ENCODE measurements at regions not wholly inside any gene's neighbourhood (a gene's known extent, or its start where the extent isn't known, plus 50 kb on each side); places are given as distances from the start of the nearest gene placed in this dataset.

DNA sequence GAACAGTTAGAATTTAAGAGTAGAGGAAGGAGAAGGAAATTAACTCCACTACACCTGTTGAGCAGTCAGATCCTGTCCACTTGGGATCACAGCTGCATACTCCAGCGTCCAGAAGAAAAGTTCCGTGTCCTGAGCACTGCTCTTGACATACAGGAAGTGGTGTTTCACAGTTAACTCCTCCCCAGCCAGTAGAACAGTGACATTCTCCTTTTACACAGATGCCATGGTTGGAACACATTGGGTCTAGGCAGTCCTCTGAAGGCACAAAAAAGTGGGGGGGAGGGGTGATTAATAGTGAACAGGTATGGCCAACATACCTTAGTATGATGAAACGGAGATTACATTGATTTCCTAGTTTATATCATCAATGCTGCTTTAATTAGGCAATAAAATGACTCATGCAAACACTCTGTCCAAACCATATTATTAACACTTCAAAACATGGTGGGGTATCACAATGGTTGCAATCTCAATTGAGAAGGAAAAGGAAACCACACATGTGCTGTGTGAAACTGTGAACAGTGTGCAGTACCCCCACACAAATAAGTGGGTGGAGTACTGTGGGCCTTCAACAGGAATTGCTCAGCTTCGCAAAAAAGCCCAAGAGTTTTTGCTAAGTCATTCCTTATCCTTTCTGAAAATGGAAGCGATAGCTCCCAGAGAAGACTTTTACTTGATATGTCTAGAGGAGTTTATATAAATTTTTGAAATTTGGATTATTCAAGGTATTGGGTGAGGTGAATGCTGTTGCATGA, 295.6 kb downstream of the SH2D1A start:
- no peak for DNase-seq (ENCODE audit: low read depth in 2 of 2)
- Histone ChIP-seq H3K9me3 (ENCODE audit: control insufficient read depth, insufficient read depth, low read depth, low read length) (no peaks in the 10 kb centered on the region), H3K27me3 (ENCODE audit: control insufficient read depth, insufficient read depth, low read length) (no peaks in the 10 kb centered on the region), H3K27ac (ENCODE audit: insufficient read depth, low read length) (no peak overlapping the region), H3K9ac (ENCODE audit: insufficient read depth, low read length) (no peak overlapping the region), H3K79me2 (ENCODE audit: control insufficient read depth, insufficient read depth, low read length) (no peaks in the 10 kb centered on the region), H3K4me3 (replicated peaks in 1 of 4; ENCODE audit: control extremely low read depth in 1 of 4, insufficient read depth in 1 of 4, low read depth in 3 of 4, low read length in 4 of 4) (no peak overlapping the region), H2AFZ (ENCODE audit: low read length) (no peak overlapping the region), H3K4me2 (ENCODE audit: extremely low read depth, insufficient read depth, low read length) (no peak overlapping the region), H4K20me1 (ENCODE audit: control insufficient read depth, extremely low read depth, insufficient read depth, low read length) (no peaks in the 10 kb centered on the region), H3K4me1 (ENCODE audit: control insufficient read depth, extremely low read depth, insufficient read depth, low read length) (no peaks in the 10 kb centered on the region), H3K36me3 (ENCODE audit: control insufficient read depth, insufficient read depth, low read length) (no peaks in the 10 kb centered on the region)
- no peak for TF ChIP-seq CTCF (conservative IDR thresholded peaks at IDR 0.05 in 1 of 2, IDR thresholded peaks at IDR 0.05 in 1 of 2; ENCODE audit: low read depth in 1 of 2, low read length in 2 of 2)
- TF ChIP-seq EZH2 (IDR thresholded peaks at IDR 0.05; ENCODE audit: low read length, missing control alignments): no peak

- H4K20me1 ChIP-seq (ENCODE audit: control insufficient read depth, extremely low read depth, insufficient read depth, low read length): no peaks in the 10 kb centered on the region
- no peak overlapping the region for H2AFZ ChIP-seq (ENCODE audit: low read length)
- H3K4me1 ChIP-seq (ENCODE audit: control insufficient read depth, extremely low read depth, insufficient read depth, low read length): no peaks in the 10 kb centered on the region
- no peaks in the 10 kb centered on the region for H3K79me2 ChIP-seq (ENCODE audit: control insufficient read depth, insufficient read depth, low read length)
- no peak for TF ChIP-seq CTCF (conservative IDR thresholded peaks at IDR 0.05 in 1 of 2, IDR thresholded peaks at IDR 0.05 in 1 of 2; ENCODE audit: low read depth in 1 of 2, low read length in 2 of 2)
- no peak for TF ChIP-seq EZH2 (IDR thresholded peaks at IDR 0.05; ENCODE audit: low read length, missing control alignments)
- no peak overlapping the region for H3K4me2 ChIP-seq (ENCODE audit: extremely low read depth, insufficient read depth, low read length)
- no peak overlapping the region for H3K9ac ChIP-seq (ENCODE audit: insufficient read depth, low read length)
- H3K27me3 ChIP-seq (ENCODE audit: control insufficient read depth, insufficient read depth, low read length): no peaks in the 10 kb centered on the region
- H3K9me3 ChIP-seq (ENCODE audit: control insufficient read depth, insufficient read depth, low read depth, low read length): no peaks in the 10 kb centered on the region
- no peaks in the 10 kb centered on the region for H3K36me3 ChIP-seq (ENCODE audit: control insufficient read depth, insufficient read depth, low read length)
- H3K27ac ChIP-seq (ENCODE audit: insufficient read depth, low read length): no peak overlapping the region
- no peak overlapping the region for H3K4me3 ChIP-seq (replicated peaks in 1 of 4; ENCODE audit: control extremely low read depth in 1 of 4, insufficient read depth in 1 of 4, low read depth in 3 of 4, low read length in 4 of 4)
- DNase-seq (ENCODE audit: low read depth in 2 of 2): no peak
These were observed 300.0 kb downstream of the SH2D1A start for GRCh38 chrX:124646403-124646802.

DNA sequence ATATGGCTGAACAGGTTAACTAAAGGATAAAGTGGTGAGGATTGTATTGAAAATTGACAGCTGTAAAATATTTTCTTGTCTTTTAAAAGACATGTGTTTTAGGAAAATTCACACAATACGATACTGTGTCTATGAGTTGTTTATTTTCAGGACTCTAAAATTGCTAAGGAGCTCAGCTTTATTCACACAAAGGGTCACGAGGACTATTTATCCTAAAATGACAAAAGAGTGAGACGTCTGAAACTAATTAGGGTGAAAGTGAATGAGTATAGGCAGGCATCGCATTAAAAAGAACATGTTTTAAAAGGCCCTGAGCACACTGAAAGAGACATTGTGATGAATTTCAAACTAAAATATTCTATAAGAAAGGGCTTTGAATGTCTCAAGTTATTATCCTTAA, 304.7 kb downstream of the SH2D1A start:
- no peak overlapping the region for H3K9ac ChIP-seq (ENCODE audit: insufficient read depth, low read length)
- no peaks in the 10 kb centered on the region for H3K9me3 ChIP-seq (ENCODE audit: control insufficient read depth, insufficient read depth, low read depth, low read length)
- no peak for DNase-seq (ENCODE audit: low read depth in 2 of 2)
- H3K27me3 ChIP-seq (ENCODE audit: control insufficient read depth, insufficient read depth, low read length): no peaks in the 10 kb centered on the region
- H3K79me2 ChIP-seq (ENCODE audit: control insufficient read depth, insufficient read depth, low read length): no peaks in the 10 kb centered on the region
- H3K4me2 ChIP-seq (ENCODE audit: extremely low read depth, insufficient read depth, low read length): no peak overlapping the region
- no peak overlapping the region for H3K27ac ChIP-seq (ENCODE audit: insufficient read depth, low read length)
- no peak for TF ChIP-seq CTCF (conservative IDR thresholded peaks at IDR 0.05 in 1 of 2, IDR thresholded peaks at IDR 0.05 in 1 of 2; ENCODE audit: low read depth in 1 of 2, low read length in 2 of 2)
- TF ChIP-seq EZH2 (IDR thresholded peaks at IDR 0.05; ENCODE audit: low read length, missing control alignments): no peak
- no peaks in the 10 kb centered on the region for H3K36me3 ChIP-seq (ENCODE audit: control insufficient read depth, insufficient read depth, low read length)
- H2AFZ ChIP-seq (ENCODE audit: low read length): no peak overlapping the region
- H3K4me3 ChIP-seq (replicated peaks in 1 of 4; ENCODE audit: control extremely low read depth in 1 of 4, insufficient read depth in 1 of 4, low read depth in 3 of 4, low read length in 4 of 4): no peak overlapping the region
- H3K4me1 ChIP-seq (ENCODE audit: control insufficient read depth, extremely low read depth, insufficient read depth, low read length): no peaks in the 10 kb centered on the region
- H4K20me1 ChIP-seq (ENCODE audit: control insufficient read depth, extremely low read depth, insufficient read depth, low read length): no peaks in the 10 kb centered on the region

All from fibroblast of lung (primary cell).